HG03060 (cell line): ENCODE measurements at regions not wholly inside any gene's neighbourhood (a gene's known extent, or its start where the extent isn't known, plus 50 kb on each side); places are given as distances from the start of the nearest gene placed in this dataset.
"Not testable (repeated sequence)": the region's sequence is repeated elsewhere in the genome, so short reads cannot be mapped to it uniquely, and the experiment has no call there.

ENCODE experiments used
- ATAC-seq: cut with Tn5 transposase; IDR thresholded peaks from one replicate; pipeline ENCODE4 v1.9.1; 2021; ENCODE audit warnings: low read depth, moderate number of reproducible peaks; ENCODE audit not compliant: unreplicated experiment

- no peak for ATAC-seq
These were observed 663.1 kb downstream of the SH2D4B start for GRCh38 chr10:81200801-81201200.

DNA sequence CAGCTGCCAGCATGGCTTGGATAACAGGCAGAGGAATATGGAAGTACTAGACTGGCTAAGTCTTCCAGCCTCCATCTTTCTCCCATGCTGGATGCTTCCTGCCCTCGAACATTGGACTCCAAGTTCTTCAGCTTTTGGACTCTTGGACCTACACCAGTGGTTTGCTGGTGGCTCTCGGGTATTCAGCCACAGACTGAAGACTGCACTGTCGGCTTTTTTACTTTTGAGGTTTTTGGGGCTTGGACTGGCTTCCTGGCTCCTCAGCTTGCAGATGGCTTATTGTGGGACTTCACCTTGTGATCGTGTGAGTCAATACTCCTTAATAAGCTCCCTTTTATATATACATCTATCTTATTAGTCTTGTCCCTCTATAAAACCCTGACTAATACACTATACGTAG is 667.6 kb upstream of the NRG3 start:
- ATAC-seq = not testable (repeated sequence)

DNA sequence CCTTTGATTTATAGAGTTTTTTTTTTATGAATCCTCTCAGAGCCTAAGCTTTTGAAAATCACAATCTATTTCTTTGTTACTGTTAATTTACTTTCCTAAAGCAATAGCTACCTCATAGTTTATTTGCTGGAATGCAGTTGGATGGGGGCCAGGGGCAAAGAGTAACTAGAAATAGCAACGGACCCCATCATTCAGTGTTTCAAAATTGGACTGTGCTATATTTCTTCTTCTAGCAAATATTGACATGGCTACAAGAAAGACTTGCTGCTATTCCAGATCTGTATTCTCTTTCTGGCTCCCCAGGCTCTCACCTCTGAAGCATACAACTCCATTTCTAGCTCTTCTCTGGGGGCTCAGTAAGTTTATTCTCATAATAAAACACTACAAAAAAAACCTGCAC is 661.6 kb upstream of the NRG3 start:
- no peak for ATAC-seq

GRCh38 chr10:81215498-81215897 is 659.5 kb upstream of the NRG3 start:
- no peak for ATAC-seq

DNA sequence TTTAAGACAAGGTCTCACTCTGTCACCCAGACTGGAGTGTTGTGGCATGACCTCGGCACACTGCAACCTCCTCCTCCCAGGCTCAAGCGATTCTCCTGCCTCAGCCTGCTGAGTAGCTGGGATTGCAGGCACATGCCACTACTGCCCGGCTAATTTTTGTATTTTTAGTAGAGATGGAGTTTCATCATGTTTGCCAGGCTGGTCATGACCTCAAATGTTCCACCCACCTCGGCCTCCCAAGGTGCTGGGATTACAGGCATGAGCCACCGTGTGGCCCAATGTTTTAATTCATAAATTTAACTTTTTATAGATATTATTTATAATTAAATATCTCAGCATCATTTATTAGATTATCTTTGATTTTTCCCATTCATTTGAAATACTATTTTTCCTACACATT is 658.0 kb upstream of the NRG3 start:
- no peak for ATAC-seq

- no peak for ATAC-seq
These were observed 656.7 kb upstream of the NRG3 start for GRCh38 chr10:81218307-81218706.

GRCh38 chr10:81219758-81220157 is 655.2 kb upstream of the NRG3 start:
- ATAC-seq = no peak

DNA sequence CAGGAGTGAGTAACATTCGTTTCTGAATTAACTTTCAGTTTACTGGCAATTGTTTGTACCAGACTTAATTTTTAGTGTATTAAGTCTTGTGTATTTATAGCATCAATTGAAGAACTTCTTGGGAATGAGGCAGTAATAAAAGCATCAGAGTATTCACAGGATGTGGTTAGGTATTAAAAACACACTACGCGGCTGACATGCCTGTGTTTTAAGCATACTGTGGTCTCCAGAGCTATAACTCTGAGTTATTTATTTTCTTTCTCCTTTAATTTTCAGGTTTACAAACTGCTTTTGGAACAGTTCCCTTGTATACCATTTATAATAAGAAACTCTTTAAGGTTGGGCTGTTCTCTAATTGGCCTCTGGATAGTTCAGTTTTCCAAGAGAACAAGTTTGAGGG is 626.1 kb upstream of the NRG3 start:
- no peak for ATAC-seq

- ATAC-seq = no peak
These were observed 623.4 kb upstream of the NRG3 start for GRCh38 chr10:81251457-81252115.

GRCh38 chr10:81264991-81265390 is 610.0 kb upstream of the NRG3 start:
- ATAC-seq = not testable (repeated sequence)

DNA sequence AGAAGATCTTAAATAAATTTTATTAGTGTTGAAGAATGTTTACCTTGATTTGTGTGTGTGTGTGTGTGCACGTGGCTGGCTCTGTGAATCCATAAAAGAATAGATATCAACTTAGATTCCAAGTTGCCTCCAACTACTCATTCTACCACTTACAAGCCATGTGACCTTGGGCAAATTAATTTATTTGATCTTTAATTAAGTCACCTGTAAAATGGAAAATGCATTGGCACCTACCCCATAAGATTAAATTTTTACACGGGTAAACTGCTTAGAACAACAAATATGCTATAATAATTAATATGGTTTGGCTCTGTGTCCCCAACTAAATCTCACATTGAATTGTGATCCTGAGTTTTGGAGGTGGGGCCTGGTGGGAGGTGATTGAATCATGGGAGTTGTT is 604.9 kb upstream of the NRG3 start:
- no peak for ATAC-seq

DNA sequence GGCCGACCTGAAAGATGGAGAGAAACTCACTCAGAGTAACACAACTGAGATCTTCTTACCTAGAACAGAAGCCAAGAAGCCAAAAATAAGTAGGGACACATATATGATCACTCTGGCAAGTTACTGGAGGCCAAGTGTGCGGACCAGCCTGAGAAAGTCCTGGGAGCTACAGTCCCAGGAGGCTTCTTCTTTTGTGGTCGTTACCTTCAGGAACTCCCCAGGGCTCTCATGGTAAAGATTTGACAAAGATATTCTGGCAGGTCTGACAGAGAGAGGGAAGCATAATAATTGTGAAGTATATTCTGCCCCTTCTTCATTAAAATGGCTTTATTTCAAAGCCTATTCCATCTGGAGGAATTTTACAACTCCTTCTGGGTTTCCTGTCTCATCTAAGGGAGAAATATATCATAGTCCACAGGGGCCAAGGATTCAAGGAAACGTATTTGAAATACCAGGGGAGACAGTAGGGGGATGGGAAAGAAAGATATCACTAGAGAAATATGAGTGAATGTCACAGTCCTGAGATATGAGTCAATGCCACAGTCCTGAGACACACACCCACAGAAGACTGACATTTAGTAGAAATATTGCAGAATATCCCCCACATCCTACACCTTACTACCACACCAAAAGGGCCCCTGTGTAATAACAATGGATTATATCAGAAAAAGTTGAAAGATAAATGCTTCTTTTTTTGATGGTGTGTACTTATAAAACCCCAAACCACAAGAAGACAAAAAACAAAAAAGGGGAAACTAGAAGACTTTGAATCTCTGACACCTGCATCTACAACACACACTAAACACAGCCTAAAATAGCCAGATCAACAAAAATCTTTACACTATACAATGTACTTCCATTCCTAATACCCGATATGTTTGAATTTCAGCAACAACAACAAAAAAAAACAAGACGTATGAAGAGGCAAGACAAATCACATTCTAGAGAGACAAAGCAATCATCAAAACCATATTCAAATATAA is 594.2 kb upstream of the NRG3 start:
- no peak for ATAC-seq

- no peak for ATAC-seq
These were observed 586.5 kb upstream of the NRG3 start for GRCh38 chr10:81288544-81288943.

- ATAC-seq = no peak
These were observed 577.7 kb upstream of the NRG3 start for GRCh38 chr10:81297292-81297691.

DNA sequence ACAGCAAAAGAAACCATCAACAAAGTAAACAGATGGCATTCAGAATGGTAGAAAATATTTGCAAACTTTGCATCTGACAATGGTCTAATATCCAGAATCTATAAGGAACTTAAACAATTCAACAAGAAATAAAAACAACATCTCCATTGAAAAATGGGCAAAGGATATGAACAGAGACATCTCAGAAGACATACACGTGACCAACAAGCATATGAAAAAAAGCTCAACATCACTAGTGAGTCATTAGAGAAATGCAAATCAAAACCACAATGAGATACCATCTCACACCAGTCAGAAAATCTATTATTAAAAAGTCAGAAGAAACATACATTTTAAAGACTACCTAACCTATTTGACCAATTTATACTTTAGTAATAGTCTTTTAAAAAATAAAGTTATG is 571.3 kb upstream of the NRG3 start:
- no peak for ATAC-seq

DNA sequence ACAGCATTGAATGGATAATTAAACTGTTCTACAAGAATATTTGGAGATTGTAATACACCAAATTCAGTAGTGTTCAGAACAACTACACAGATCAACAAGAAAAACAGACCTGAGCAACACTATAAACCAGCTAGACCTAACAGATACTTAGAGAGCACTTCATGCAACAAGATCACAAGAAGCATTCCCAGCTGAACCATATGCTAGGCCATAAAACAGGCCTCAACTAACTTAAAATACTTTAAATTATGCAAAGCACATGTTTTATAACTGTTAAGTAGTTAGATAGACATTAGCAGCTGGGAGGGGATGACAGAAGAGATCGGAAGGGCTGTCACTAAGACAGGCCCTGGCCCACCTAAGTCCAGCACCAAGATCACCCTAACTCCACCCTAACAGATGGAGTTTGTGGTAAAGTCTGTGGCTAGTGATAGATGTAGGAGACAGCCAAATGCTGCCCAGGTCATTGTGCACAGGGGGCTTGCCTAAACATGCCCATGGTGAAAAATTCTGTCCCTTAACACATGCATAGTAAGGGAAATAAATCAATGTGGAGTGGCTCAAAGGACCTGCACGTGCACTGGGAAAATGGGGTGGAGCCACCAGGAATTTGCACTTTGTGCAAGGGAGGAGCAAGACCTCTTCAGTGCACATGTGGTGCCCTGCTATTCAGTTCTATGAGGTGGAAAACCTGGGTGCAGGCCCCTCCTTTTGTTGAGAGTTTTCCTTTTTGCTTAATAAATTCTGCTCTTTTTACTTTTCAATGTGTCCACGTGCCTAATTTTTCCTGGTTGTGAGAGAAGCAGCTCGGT is 567.8 kb upstream of the NRG3 start:
- ATAC-seq = no peak

DNA sequence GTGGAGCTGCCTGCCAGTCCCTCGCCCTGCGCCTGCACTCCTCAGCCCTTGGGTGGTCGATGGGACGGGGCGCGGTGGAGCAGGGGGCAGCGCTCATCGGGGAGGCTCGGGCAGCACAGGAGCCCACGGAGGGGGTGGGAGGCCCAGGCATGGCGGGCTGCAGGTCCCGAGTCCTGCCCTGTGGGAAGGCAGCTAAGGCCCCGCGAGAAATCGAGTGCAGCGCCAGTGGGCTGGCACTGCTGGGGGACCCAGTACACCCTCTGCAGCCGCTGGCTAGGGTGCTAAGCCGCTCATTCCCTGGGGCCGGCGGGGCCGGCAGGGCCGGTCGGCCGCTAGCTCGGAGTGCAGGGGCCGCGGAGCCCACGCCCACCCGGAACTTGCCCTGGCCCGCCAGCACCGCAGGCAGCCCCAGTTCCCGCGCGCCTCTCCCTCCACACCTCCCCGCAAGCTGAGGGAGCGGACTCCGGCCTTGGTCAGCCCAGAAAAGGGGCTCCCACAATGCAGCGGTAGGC is 565.9 kb upstream of the NRG3 start:
- ATAC-seq = no peak

GRCh38 chr10:81314471-81314870 is 560.5 kb upstream of the NRG3 start:
- ATAC-seq = no peak

DNA sequence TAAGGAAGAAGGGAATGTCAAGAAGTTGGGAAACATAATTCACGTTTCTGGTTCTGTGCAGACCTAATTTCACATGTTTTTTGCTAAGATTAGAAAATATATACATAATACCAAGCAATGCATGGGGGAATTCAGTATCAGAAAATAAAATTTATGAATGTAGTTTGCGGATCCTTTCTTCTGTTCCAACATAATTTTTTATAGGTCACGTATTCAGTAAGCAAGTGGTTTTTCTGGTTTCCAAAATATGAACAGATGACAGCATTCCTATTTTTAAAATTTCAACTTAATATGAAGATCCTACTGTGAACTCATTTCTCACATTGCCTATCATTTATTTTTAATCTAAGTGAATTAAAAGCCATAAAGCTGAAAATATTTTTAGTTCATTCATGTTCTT is 560.0 kb upstream of the NRG3 start:
- no peak for ATAC-seq

DNA sequence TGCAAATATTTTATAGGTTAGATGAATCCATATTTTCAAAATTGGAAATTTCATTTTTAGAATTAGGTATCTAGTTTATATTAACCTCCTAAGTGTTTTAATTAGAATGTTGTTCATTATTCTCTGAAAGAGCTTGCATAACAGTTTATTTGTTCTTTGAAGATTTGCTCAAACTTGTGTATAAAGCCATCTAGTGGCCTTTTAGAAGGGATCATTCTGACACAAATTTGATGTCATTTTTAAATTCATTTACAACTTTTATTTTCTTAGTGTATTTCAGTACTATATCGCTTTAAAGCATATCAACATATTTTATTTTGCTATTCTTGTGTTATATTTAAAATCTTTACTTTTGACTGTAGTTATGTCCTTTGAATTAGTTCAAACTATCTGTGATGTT is 527.0 kb upstream of the NRG3 start:
- ATAC-seq = no peak

DNA sequence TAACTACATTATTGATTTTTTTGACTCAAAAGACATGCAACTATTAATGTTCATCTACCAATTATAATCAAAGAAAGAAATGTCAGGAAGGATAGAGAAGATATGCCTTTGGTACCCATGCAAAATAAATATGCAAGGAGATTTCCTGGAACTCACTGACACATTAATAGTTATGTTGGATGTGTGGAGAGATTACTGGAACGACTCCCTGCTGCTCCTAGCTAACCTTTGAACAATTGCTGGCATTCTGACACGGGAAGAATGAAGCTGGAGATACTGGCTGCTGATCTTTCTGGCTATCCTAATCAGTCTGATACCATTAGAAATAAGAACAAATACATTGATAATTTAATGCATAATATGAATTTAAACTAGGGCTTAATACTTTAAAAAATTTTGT is 507.9 kb upstream of the NRG3 start:
- ATAC-seq = no peak
